GM12892 (cell line): ENCODE measurements at regions not wholly inside any gene's neighbourhood (a gene's known extent, or its start where the extent isn't known, plus 50 kb on each side); places are given as distances from the start of the nearest gene placed in this dataset.
"Not testable (repeated sequence)": the region's sequence is repeated elsewhere in the genome, so short reads cannot be mapped to it uniquely, and the experiment has no call there.

ENCODE experiments used
- DNase-seq: peaks from one replicate; pipeline ENCODE4 v3.0.0; 2011; ENCODE audit not compliant: insufficient read length
- FAIRE-seq: peaks from 2 replicates; lab custom pipeline; 2011; peaks lifted over from hg19 to GRCh38; lab: Jason Lieb, UNC
- POLR2A ChIP-seq: IDR thresholded peaks from 2 replicates; pipeline ENCODE4 v1.6.1; 2011; ENCODE audit warnings: low read depth, low read length, control low read depth
- POLR2AphosphoS5 ChIP-seq: IDR thresholded peaks from 2 replicates; pipeline ENCODE4 v1.6.1; 2011; ENCODE audit warnings: low read depth, low read length, control low read depth
- TAF1 ChIP-seq: IDR thresholded peaks from 2 replicates; pipeline ENCODE4 v1.6.1; 2011; ENCODE audit warnings: low read depth, mild to moderate bottlenecking, control low read depth, low read length, borderline replicate concordance

DNA sequence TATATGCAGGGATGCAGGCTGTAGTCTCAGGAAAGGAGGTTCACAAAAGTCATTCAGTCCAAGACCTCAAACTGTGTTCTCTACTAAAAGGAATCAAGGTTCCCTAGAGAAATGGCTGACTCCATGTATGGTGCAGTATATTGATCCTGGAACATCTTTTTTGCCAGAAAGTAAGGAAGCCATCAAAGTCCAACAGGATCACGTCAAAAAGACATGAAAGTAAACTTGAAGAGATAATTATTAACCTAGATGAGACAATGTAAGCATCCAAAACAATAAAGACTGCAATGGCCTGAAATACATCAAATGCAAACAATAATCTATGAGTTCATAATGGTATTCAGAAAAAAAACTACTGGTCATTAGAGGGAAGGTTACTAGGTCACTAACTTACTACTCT is 115.6 kb upstream of the FABP2 start:
- FAIRE-seq, DNase-seq: not testable (repeated sequence)

DNA sequence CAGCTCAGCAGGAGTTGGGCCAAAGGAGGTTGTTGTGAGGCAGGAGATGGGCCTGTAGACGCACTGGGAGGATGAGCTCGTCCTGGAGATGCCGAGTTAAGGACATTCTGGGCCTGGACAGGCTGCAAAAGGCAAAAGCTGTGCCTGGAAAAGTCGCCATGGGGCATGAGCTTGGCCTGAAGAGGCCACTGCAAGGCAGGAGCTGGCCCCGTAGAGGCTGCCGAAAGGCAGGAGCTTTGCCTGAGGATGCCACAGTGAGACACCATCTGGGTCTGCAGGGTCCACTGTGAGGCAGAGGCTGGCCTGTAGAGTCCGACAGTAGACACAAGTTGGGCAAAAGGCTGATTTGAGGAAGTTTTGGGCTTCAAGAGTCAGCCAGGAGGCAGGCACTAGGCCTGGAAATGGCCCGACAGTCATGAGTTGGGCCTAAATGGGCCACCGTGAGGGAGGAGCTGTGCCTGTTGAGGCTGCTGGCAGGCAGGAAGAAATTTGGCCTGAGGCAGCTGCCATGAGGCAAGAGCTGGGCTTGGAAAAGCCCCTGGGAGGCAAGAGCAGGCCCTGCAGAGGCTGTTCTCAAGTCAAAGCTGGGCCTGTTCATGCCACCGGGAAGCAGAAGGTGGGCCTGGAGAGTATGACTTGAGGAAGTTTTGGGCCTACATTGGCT is 86.8 kb upstream of the FABP2 start:
- FAIRE-seq, DNase-seq: not testable (repeated sequence)

DNA sequence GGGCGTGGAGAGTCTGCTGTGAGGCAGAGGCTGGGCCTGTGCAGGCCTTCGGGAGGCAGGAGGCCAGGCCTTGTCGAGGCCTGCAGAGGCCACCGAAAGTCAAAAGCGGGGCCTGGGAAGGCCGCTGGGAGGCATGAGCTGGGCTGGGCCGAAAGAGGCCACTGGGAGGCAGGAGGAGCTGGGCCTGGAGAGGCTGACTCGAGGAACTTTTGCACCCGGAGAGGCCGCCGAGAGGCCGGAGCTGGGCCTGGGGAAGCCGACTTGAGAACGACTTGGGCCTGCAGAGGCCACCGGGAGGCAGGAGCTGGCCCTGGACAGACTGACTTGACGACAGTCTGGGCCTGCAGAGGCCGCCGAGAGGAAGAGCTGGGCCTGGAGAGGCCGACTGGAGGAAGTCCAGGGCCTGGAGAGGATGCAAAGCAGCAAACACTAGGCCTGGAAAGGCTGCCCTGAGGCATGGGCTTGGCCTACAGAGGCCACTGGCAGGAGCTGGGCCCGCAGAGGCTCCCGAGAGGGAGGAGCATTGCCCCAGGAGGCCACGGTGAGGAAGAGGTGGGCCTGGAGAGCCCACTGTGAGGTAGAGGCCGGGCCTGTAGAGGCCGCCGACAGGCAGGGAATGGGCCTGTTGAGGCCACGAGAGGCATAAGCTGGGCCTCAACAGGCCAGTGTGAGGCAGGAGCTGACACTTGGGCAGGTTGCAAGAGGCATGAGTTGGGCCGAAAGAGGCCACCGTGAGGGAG is 85.0 kb upstream of the FABP2 start:
- not testable (repeated sequence) for FAIRE-seq, DNase-seq

DNA sequence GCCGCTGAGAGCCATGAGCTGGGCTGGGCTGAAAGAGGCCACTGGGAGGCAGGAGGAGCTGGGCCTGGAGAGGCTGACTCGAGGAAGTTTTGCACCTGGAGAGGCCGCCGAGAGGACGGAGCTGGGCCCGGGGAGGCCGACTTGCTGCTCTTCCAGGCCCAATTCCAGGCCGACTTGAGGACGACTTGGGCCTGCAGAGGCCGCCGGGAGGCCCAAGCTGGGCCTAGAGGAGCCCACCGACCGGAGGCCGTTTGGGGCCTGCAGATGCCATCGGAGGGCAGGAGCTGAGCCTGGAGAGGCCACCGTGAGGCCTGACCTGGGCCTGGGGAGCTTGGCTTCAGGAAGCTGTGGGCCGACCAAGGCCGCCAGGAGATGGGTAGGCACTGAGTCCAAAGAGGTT is 84.1 kb upstream of the FABP2 start:
- not testable (repeated sequence) for FAIRE-seq, DNase-seq

DNA sequence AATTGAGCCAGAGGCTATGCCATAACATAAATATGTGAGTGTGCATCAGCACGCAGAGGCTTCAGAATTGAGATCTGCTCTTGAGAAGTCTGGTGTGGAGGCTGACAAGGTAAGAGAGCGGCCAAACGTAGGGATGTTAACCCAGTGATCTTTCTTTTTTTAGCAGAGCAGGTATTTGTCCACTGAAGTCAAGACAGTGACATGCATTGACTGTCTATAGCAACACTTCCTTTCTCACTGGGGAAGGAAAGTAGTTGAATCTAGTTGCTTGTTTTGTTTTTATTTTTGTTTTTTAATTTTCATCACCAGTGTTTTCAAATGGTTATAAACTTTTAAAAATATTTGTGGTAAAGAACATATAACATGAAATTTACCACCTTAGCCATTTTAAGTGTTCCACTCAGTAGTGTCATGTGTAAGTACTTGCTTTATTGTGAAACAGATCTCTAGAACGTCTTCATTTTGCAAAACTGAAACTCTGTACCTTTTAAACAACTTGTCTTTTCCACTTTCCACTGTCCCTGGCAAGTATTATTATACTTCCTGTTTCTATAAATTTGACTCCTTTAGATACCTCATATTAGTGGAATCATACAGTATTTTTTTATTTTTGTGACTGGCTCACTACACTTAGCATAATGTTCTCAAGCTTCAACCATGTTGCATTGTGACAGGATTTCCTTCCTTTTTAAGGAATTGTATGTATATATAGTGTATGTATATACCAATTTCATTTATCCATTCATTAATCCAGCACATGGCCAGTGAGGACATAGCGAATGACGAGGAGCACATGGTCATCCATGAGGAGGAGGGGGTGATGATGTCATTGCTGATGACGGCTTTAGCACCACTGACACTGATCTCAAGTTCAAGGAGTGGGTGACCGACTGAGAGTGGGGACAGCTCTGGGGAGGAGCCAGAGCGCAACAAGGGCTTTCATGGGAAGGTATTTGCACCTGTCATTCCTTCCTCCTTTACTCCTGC is 80.7 kb upstream of the FABP2 start:
- not testable (repeated sequence) for FAIRE-seq, DNase-seq

DNA sequence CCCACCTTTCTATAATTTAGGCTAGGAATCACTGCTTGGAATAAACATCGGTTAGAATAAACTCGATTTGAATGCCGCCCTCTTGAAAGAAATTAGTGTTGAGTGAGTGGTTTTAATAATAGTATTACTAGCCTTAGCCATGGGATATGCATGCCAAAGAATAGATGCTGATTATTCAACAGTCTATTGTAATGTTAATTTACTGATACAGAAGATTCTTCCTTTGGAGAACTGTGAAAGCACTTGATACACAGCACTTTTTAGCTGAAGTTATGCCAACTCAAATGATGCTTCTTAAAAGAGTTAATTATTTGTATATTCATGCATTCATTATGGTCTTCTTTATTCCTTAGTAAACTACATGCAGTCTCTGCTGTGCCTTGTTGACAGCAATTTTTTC is 73.8 kb upstream of the FABP2 start:
- not testable (repeated sequence) for FAIRE-seq, DNase-seq

DNA sequence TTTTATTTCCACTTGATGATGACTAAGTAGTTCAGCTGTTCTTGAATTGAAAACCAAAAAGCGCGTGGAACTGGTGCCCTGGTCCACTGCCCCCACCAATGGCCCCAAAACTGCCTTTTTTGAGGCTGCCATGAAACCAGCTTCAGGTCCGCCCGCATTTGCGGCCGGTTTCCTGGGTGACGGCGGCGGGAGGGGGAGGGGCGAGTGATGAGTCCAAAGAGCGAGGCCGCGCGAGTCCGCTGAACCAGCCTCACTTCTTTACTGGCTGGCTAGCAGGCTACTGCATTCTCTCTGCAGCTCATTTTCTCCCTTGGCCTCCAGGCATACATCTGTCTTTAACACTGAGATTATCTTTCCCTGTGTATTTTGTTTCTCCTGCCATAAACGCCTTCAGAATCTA is 72.9 kb upstream of the FABP2 start:
- DNase-seq (no peak), FAIRE-seq (no peak)
- TF ChIP-seq TAF1 (no peak), POLR2A (no peak), POLR2AphosphoS5 (no peak)

DNA sequence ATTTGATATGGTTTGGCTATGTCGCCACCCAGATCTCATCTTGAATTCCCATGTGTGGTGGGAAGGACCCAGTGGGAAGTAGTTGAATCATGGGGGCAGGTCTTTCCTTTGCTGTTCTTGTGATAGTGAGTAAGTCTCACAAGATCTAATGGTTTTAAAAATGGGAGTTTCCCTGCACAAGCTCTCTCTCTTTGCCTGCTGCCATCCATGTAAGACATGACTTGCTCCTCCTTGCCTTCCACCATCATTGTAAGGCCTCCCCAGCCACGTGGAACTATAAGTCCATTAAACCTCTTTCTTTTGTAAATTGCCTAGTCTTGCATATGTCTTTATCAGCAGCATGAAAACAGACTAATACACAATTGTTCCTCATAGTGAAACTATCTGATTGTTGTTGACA is 66.9 kb upstream of the FABP2 start:
- not testable (repeated sequence) for DNase-seq, FAIRE-seq

DNA sequence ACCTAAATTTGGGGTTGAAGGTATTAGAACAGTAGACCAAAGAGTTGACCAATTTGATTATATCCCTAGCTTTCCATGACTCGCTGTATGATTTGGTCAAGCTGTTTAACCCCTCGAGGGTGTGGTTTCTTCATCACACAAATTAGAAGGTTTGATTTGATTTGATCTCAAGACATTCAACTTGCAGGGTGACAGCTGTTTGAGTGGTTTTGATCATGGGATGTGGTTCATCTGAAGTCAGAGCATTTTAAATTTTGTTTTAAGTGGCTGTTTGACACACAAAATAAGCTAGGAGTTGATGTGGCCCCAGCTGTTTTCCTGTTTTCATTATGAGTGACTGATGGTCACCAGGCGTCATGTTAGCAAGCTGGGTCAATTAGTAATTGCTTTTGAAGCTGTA is 52.7 kb upstream of the FABP2 start:
- DNase-seq: not testable (repeated sequence)
- FAIRE-seq: peak; percentile 5

DNA sequence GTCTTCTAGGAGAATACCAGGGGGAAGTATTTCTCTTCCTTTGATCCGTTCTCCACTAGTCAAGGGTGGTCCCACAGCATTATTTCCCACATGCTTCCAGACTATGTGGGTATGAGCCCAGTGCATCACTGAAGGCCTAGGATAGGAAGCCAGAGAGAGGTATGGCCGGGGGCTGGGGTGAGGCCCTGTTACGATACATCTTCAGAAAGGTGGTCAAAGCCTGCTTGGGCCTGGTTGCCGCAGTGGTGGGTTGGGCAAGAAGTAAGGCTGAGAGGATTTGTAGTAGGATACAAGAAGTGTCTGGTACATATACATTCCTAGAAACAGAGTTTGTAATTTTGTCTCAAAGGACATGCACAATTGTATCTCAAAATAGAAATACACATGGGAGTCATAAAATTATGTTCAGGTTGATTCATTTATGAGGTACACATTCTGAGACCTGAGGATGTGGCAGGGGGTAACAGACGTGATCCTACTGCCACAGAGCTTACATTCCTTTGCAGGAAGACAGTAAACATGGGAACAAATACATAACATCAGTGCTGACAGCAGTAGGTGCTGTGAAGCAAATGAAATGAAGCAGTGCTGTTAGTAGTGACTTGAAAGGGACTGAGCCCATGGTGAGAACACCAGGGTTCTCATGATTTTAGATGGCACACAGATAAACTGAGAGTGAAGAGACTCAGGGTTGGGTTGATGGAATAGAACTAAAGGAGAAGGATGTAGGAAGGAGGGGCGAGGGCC is 50.6 kb upstream of the FABP2 start:
- not testable (repeated sequence) for FAIRE-seq, DNase-seq
